HG03354 (cell line): ENCODE measurements at regions not wholly inside any gene's neighbourhood (a gene's known extent, or its start where the extent isn't known, plus 50 kb on each side); places are given as distances from the start of the nearest gene placed in this dataset.
"Not testable (repeated sequence)": the region's sequence is repeated elsewhere in the genome, so short reads cannot be mapped to it uniquely, and the experiment has no call there.

Source experiments
- ATAC-seq: cut with Tn5 transposase; IDR thresholded peaks from one replicate; pipeline ENCODE4 v1.9.1; 2021; ENCODE audit warnings: mild to moderate bottlenecking; ENCODE audit not compliant: unreplicated experiment, poor library complexity, severe bottlenecking

DNA sequence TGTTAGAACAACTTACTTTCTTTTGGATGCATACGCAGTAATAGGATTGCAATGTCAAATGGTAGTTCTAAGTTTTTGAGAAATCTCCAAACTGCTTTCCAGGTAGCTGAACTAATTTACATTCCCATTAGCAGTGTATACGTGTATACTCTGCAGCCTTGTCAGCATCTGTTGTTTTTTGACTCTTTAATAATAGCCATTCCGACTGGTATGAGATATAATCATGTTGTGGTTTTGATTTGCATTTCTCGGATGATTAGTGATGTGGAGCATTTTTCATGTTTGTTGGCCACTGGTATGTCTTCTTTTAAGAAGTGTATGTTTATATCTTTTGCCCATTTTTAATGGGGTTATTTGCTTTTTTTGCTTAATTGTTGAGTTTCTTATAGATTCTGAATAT, 76.9 kb upstream of the HNRNPA1L2 start:
- ATAC-seq, result peak; percentile 84

DNA sequence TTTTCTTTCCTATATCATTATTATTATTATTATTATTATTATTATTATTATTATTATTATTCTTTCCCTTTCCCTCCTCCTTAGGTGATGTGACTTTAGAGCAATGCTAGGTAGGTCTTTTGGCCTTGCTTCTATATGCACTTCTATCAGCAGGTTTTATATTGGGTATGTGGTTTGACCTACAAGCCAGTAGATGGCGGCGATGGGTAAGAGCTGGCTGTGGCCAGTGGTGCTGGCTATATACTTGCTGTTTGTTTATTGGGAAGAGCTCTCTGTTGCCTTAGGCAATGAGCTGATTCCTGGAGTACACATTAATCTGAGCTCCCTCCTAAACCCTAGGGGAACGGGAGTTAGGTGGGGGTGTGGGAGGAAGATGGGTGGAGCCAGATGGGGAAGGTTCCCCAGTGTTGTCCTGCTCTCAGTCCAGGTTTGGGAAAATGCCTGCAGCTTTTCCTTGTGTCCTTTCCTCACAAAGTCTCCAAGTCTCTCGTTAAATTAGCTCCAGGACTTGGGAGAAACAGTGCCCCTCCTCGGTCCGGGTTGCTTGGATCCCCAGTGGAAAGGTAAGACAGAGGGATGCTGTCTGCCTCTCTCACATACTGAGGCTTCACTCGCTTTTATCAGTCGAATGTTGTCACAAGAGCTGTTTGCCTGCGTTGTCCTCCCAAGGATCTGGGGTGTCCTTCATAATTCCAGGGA, 72.2 kb upstream of the HNRNPA1L2 start:
- ATAC-seq, result peak; percentile 83

DNA sequence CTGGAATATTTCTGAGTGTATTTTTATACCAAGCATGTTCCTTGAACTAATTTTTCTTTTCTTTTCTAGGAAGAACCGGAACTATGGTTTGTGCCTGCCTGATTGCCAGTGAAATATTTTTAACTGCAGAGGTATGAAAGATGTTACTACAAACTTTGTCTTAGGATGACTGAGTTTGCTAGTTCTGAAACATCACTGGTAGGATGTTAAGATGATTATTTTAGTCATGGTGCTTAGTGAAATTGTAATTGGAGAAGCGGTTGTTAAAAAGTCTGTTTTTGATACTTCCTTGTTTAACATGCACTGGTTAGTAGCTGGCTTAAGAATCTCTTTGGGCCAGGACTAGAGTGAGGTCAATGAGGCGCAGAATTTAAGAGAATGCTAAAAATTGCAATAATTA, 71.1 kb upstream of the HNRNPA1L2 start:
- ATAC-seq, result not testable (repeated sequence)

- peak; percentile 89 for ATAC-seq
Measured at GRCh38 chr13:52582962-52583361, 59.3 kb upstream of the HNRNPA1L2 start.
